C4-2B (cell line): ENCODE measurements at regions not wholly inside any gene's neighbourhood (a gene's known extent, or its start where the extent isn't known, plus 50 kb on each side); places are given as distances from the start of the nearest gene placed in this dataset.
"Not testable (repeated sequence)": the region's sequence is repeated elsewhere in the genome, so short reads cannot be mapped to it uniquely, and the experiment has no call there.

ENCODE experiments used
- CTCF ChIP-seq: fragments of 450-650 bp; conservative IDR thresholded peaks from 2 replicates; pipeline ENCODE4 v1.5.1; 2017; ENCODE audit warnings: mild to moderate bottlenecking
- ZFX ChIP-seq: fragments of 450-650 bp; IDR thresholded peaks from 2 replicates; pipeline ENCODE4 v1.6.1; 2017

GRCh38 chrX:141520750-141521149, 63.8 kb downstream of the SPANXA1 start:
- TF ChIP-seq CTCF, ZFX: not testable (repeated sequence)
